GM23248 (cell line): ENCODE measurements at regions not wholly inside any gene's neighbourhood (a gene's known extent, or its start where the extent isn't known, plus 50 kb on each side); places are given as distances from the start of the nearest gene placed in this dataset.

Experiments
- DNase-seq: peaks from one replicate; pipeline ENCODE4 v3.0.0-alpha.2; 2015
- H2AFZ ChIP-seq: fragments of 200-600 bp; sonication (generic); 2 replicates; pipeline ENCODE4 v1.6.1; 2016; ENCODE audit warnings: antibody characterized with exemption
- H3F3A ChIP-seq: fragments of 200-600 bp; sonication (generic); 2 replicates; pipeline ENCODE4 v1.6.1; 2016; ENCODE audit warnings: mild to moderate bottlenecking, antibody characterized with exemption, mixed run types; ENCODE audit not compliant: insufficient read depth
- H3K27ac ChIP-seq: fragments of 200-600 bp; sonication (generic); 2 replicates; pipeline ENCODE4 v1.5.1; 2016; ENCODE audit warnings: mild to moderate bottlenecking
- H3K27me3 ChIP-seq: fragments of 200-600 bp; sonication (generic); replicated peaks from 2 replicates; pipeline ENCODE4 v1.6.1; 2016; ENCODE audit warnings: mild to moderate bottlenecking; ENCODE audit not compliant: insufficient read depth
- H3K36me3 ChIP-seq: fragments of 200-600 bp; sonication (generic); 2 replicates; pipeline ENCODE4 v1.6.1; 2016; ENCODE audit warnings: low read depth, mild to moderate bottlenecking
- H3K4me1 ChIP-seq: fragments of 200-600 bp; sonication (generic); 2 replicates; pipeline ENCODE4 v1.6.1; 2016; ENCODE audit warnings: mild to moderate bottlenecking; ENCODE audit not compliant: insufficient read depth
- H3K4me2 ChIP-seq: fragments of 200-600 bp; sonication (generic); one replicate; pipeline ENCODE4 v1.6.1; 2016; ENCODE audit warnings: mild to moderate bottlenecking; ENCODE audit not compliant: unreplicated experiment
- H3K4me3 ChIP-seq: fragments of 200-600 bp; sonication (generic); 2 replicates; pipeline ENCODE4 v1.5.1; 2016; ENCODE audit warnings: mild to moderate bottlenecking
- H3K79me2 ChIP-seq: fragments of 200-600 bp; sonication (generic); 2 replicates; pipeline ENCODE4 v1.6.1; 2016; ENCODE audit warnings: mild to moderate bottlenecking; ENCODE audit not compliant: insufficient read depth
- H3K9ac ChIP-seq: fragments of 200-600 bp; sonication (generic); 2 replicates; pipeline ENCODE4 v1.6.1; 2016; ENCODE audit warnings: mild to moderate bottlenecking
- H3K9me2 ChIP-seq: fragments of 200-600 bp; sonication (generic); 2 replicates; pipeline ENCODE4 v1.6.1; 2016; ENCODE audit warnings: mixed run types, mild to moderate bottlenecking, moderate library complexity; ENCODE audit not compliant: insufficient read depth
- H3K9me3 ChIP-seq: fragments of 200-600 bp; sonication (generic); one replicate; pipeline ENCODE4 v1.6.1; 2017; ENCODE audit warnings: low read depth
- H4K20me1 ChIP-seq: fragments of 200-600 bp; sonication (generic); 2 replicates; pipeline ENCODE4 v1.6.0; 2016; ENCODE audit not compliant: insufficient read depth
- EZH2 ChIP-seq: fragments of 200-600 bp; sonication (generic); IDR thresholded peaks from 2 replicates; pipeline ENCODE4 v1.6.1; 2018; ENCODE audit warnings: antibody characterized with exemption, mild to moderate bottlenecking; ENCODE audit not compliant: insufficient read depth, poor library complexity, severe bottlenecking
- EZH2phosphoT487 ChIP-seq: fragments of 200-600 bp; sonication (generic); IDR thresholded peaks from 2 replicates; pipeline ENCODE4 v1.6.1; 2018; ENCODE audit warnings: antibody characterized with exemption, moderate library complexity, mild to moderate bottlenecking, low read depth; ENCODE audit not compliant: insufficient read depth
- WGBS, 2 experiments: methylation state at CpG; one replicate each; pipeline ENCODE4 v1.1.6; 2015 to 2017; ENCODE audit warnings: low lambda C conversion rate in 2 of 2, low coverage in 1 of 2; ENCODE audit errors: missing lambda C conversion rate in 2 of 2; 5-methylcytosine and 5-hydroxymethylcytosine counted together
- in situ Hi-C: fragments of 300-500 bp; cut with MboI; formaldehyde crosslinking; loops from 2 replicates; pipeline ENCODE4 v1.15.0; 2020

- H3K79me2 ChIP-seq, result no peaks in the 10 kb centered on the region
- H3K27ac ChIP-seq, result no peak overlapping the region
- no peaks in the 10 kb centered on the region for H3F3A ChIP-seq
- H3K9me3 ChIP-seq, result no peaks in the 10 kb centered on the region
- H3K27me3 ChIP-seq, result no peaks in the 10 kb centered on the region
- no peak for TF ChIP-seq EZH2phosphoT487
- TF ChIP-seq EZH2, result no peak
- H3K4me3 ChIP-seq, result no peak overlapping the region
- no peak overlapping the region for H3K4me2 ChIP-seq
- DNase-seq, result no peak
- H3K36me3 ChIP-seq, result no peaks in the 10 kb centered on the region
- WGBS, 2 experiments, result 32 to 35% methylated on average over 2 of the region's 2 CpGs
- no peaks in the 10 kb centered on the region for H4K20me1 ChIP-seq
- no peak overlapping the region for H2AFZ ChIP-seq
- in situ Hi-C loops, result no loop called here
- H3K4me1 ChIP-seq, result no peaks in the 10 kb centered on the region
- H3K9ac ChIP-seq, result no peak overlapping the region
- H3K9me2 ChIP-seq, result no peaks in the 10 kb centered on the region
Measured at GRCh38 chr2:139600166-139600565, 820.0 kb upstream of the NXPH2 start.

GRCh38 chr2:139585101-139585500 lies 804.9 kb upstream of the NXPH2 start:
- no peak overlapping the region for H3K27ac ChIP-seq
- in situ Hi-C loops, result no loop called here
- no peaks in the 10 kb centered on the region for H3K27me3 ChIP-seq
- H3K4me3 ChIP-seq, result no peak overlapping the region
- WGBS, 2 experiments, result 3 to 4% methylated on average over 1 of the region's 1 CpG
- H3K4me2 ChIP-seq, result no peak overlapping the region
- H3K9me2 ChIP-seq, result no peaks in the 10 kb centered on the region
- no peak for TF ChIP-seq EZH2
- TF ChIP-seq EZH2phosphoT487, result no peak
- H3K9ac ChIP-seq, result no peak overlapping the region
- no peaks in the 10 kb centered on the region for H3K79me2 ChIP-seq
- H3K4me1 ChIP-seq, result no peaks in the 10 kb centered on the region
- H3K36me3 ChIP-seq, result no peaks in the 10 kb centered on the region
- H4K20me1 ChIP-seq, result no peaks in the 10 kb centered on the region
- H3K9me3 ChIP-seq, result no peaks in the 10 kb centered on the region
- DNase-seq, result no peak
- no peak overlapping the region for H2AFZ ChIP-seq
- no peaks in the 10 kb centered on the region for H3F3A ChIP-seq

- no peak for DNase-seq
- in situ Hi-C loops, result no loop called here
- H3K79me2 ChIP-seq, result no peaks in the 10 kb centered on the region
- H3K4me1 ChIP-seq, result no peaks in the 10 kb centered on the region
- H3K9ac ChIP-seq, result no peak overlapping the region
- no peaks in the 10 kb centered on the region for H3K9me2 ChIP-seq
- H3K4me3 ChIP-seq, result no peak overlapping the region
- TF ChIP-seq EZH2, result no peak
- TF ChIP-seq EZH2phosphoT487, result no peak
- WGBS, 2 experiments, result 0 to 2% methylated on average over 1 of the region's 1 CpG
- H2AFZ ChIP-seq, result no peak overlapping the region
- H3K9me3 ChIP-seq, result no peaks in the 10 kb centered on the region
- H3F3A ChIP-seq, result no peaks in the 10 kb centered on the region
- H3K27ac ChIP-seq, result no peak overlapping the region
- H3K36me3 ChIP-seq, result no peaks in the 10 kb centered on the region
- no peaks in the 10 kb centered on the region for H4K20me1 ChIP-seq
- no peaks in the 10 kb centered on the region for H3K27me3 ChIP-seq
- H3K4me2 ChIP-seq, result no peak overlapping the region
Measured at GRCh38 chr2:139574371-139574770, 794.2 kb upstream of the NXPH2 start.

DNA sequence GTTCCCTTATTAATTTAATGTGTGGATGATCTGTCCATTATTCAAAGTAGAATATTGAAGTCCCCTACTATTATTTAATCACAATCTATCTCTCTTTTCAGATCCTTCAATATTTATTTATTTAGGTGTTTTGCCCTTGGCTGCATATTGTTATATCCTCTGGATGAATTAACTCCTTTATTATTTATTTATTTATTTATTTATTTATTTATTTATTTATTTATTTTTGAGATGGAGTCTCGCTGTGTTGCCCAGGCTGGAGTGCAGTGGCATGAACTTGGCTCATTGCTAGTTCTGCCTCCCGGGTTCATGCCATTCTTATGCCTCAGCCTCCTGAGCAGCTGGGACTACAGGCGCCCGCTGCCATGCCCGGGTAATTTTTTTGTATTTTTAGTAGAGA lies 776.6 kb upstream of the NXPH2 start:
- DNase-seq, result no peak
- no peak for TF ChIP-seq EZH2
- TF ChIP-seq EZH2phosphoT487, result no peak

GRCh38 chr2:139550873-139551272 lies 770.7 kb upstream of the NXPH2 start:
- H3K9me3 ChIP-seq, result no peaks in the 10 kb centered on the region
- TF ChIP-seq EZH2, result no peak
- no peak for TF ChIP-seq EZH2phosphoT487
- H3K36me3 ChIP-seq, result no peaks in the 10 kb centered on the region
- H3K9me2 ChIP-seq, result peaks cover 3% of the 10 kb centered on the region; the same call in 1 of the 2 replicates
- no peaks in the 10 kb centered on the region for H4K20me1 ChIP-seq
- H2AFZ ChIP-seq, result no peak overlapping the region
- in situ Hi-C loops, result no loop called here
- no peak overlapping the region for H3K4me2 ChIP-seq
- H3K79me2 ChIP-seq, result no peaks in the 10 kb centered on the region
- H3K4me1 ChIP-seq, result no peaks in the 10 kb centered on the region
- H3K9ac ChIP-seq, result no peak overlapping the region
- no peaks in the 10 kb centered on the region for H3K27me3 ChIP-seq
- no peaks in the 10 kb centered on the region for H3F3A ChIP-seq
- H3K4me3 ChIP-seq, result no peak overlapping the region
- no peak overlapping the region for H3K27ac ChIP-seq
- DNase-seq, result no peak

More for the DNA sequence above, 776.6 kb upstream of the NXPH2 start:
- Histone ChIP-seq H3K27ac (no peak overlapping the region), H3K9me3 (peaks cover 5% of the 10 kb centered on the region), H2AFZ (no peak overlapping the region), H3K9me2 (no peaks in the 10 kb centered on the region), H3K4me3 (no peak overlapping the region), H3F3A (no peaks in the 10 kb centered on the region), H3K79me2 (no peaks in the 10 kb centered on the region), H3K4me2 (no peak overlapping the region), H4K20me1 (no peaks in the 10 kb centered on the region), H3K36me3 (no peaks in the 10 kb centered on the region), H3K27me3 (no peaks in the 10 kb centered on the region), H3K4me1 (no peaks in the 10 kb centered on the region), H3K9ac (no peak overlapping the region)
- in situ Hi-C loops, result no loop called here
- 71 to 73% methylated on average over 5 of the region's 5 CpGs for WGBS, 2 experiments
